GM06990 (cell line): ENCODE measurements at regions not wholly inside any gene's neighbourhood (a gene's known extent, or its start where the extent isn't known, plus 50 kb on each side); places are given as distances from the start of the nearest gene placed in this dataset.
A peak's percentile ranks its signal among the peaks of the same experiment; 100 is the strongest.

Source experiments
- DNase-seq: peaks from one replicate; pipeline ENCODE4 v3.0.0-alpha.2; 2011; ENCODE audit not compliant: insufficient read length; ENCODE audit errors: extremely low read depth
- H3K27me3 ChIP-seq: replicated peaks from 2 replicates; pipeline ENCODE4 v1.6.0; 2011; ENCODE audit warnings: low read length; ENCODE audit not compliant: control insufficient read depth, insufficient read depth
- H3K36me3 ChIP-seq: 2 replicates; pipeline ENCODE4 v1.5.1; 2011; ENCODE audit warnings: low read length; ENCODE audit not compliant: control insufficient read depth, insufficient read depth
- H3K4me3 ChIP-seq: replicated peaks from 2 replicates; pipeline ENCODE4 v1.5.1; 2011; ENCODE audit warnings: low read depth, mild to moderate bottlenecking, control low read depth, low read length
- CTCF ChIP-seq: IDR thresholded peaks from 2 replicates; pipeline ENCODE4 v1.5.1; 2011; ENCODE audit warnings: low read length, control low read depth, mild to moderate bottlenecking, inconsistent platforms; ENCODE audit not compliant: insufficient read depth, poor library complexity, severe bottlenecking

GRCh38 chr5:153402550-153402949 lies 87.9 kb upstream of the GRIA1 start:
- Histone ChIP-seq H3K27me3 (no peaks in the 10 kb centered on the region), H3K4me3 (no peak overlapping the region), H3K36me3 (no peaks in the 10 kb centered on the region)
- no peak for DNase-seq
- TF ChIP-seq CTCF, result no peak

GRCh38 chr5:153403470-153403869 lies 87.0 kb upstream of the GRIA1 start:
- no peak for DNase-seq

GRCh38 chr5:153404747-153405146 lies 85.7 kb upstream of the GRIA1 start:
- H3K36me3 ChIP-seq, result no peaks in the 10 kb centered on the region
- no peaks in the 10 kb centered on the region for H3K27me3 ChIP-seq
- no peak for TF ChIP-seq CTCF
- H3K4me3 ChIP-seq, result no peak overlapping the region
- no peak for DNase-seq

More at GRCh38 chr5:153403470-153403869, 87.0 kb upstream of the GRIA1 start:
- no peak for TF ChIP-seq CTCF
- Histone ChIP-seq H3K4me3 (no peak overlapping the region), H3K27me3 (no peaks in the 10 kb centered on the region), H3K36me3 (no peaks in the 10 kb centered on the region)

- no peak overlapping the region for H3K4me3 ChIP-seq
- no peak for DNase-seq
- TF ChIP-seq CTCF, result no peak
- H3K36me3 ChIP-seq, result no peaks in the 10 kb centered on the region
- H3K27me3 ChIP-seq, result no peaks in the 10 kb centered on the region
These were observed 68.8 kb upstream of the GRIA1 start for GRCh38 chr5:153421676-153422075.

- TF ChIP-seq CTCF, result peak; percentile 45
- DNase-seq, result no peak
- H3K36me3 ChIP-seq, result no peaks in the 10 kb centered on the region
- H3K4me3 ChIP-seq, result no peak overlapping the region
- H3K27me3 ChIP-seq, result no peaks in the 10 kb centered on the region
These were observed 64.6 kb upstream of the GRIA1 start for GRCh38 chr5:153425914-153426313.

- Histone ChIP-seq H3K4me3 (no peak overlapping the region), H3K27me3 (no peaks in the 10 kb centered on the region), H3K36me3 (no peaks in the 10 kb centered on the region)
- no peak for TF ChIP-seq CTCF
- peak; percentile 2 for DNase-seq
These were observed 60.6 kb upstream of the GRIA1 start for GRCh38 chr5:153429761-153430380.
